Gastroesophageal sphincter (tissue), 3 donors: ENCODE measurements at regions not wholly inside any gene's neighbourhood (a gene's known extent, or its start where the extent isn't known, plus 50 kb on each side); places are given as distances from the start of the nearest gene placed in this dataset.

Experiments
- POLR2A ChIP-seq, 2 donors: fragments of 450-650 bp; IDR thresholded peaks; one replicate each; pipeline ENCODE4 v1.6.1; 2017; ENCODE audit warnings: antibody characterized with exemption in 2 of 2, mild to moderate bottlenecking in 2 of 2, moderate library complexity in 1 of 2
- TF ChIP-seq, protein P1 (sequence below), 4 experiments: fragments of 200-600 bp in 2 of 4; fragments of 450-650 bp in 2 of 4; sonication (generic) in 1 of 4; IDR thresholded peaks; one replicate each; pipeline ENCODE4 v1.5.1; 2017 to 2019; ENCODE audit warnings: antibody characterized with exemption in 4 of 4, mild to moderate bottlenecking in 2 of 4, moderate library complexity in 2 of 4

DNA sequence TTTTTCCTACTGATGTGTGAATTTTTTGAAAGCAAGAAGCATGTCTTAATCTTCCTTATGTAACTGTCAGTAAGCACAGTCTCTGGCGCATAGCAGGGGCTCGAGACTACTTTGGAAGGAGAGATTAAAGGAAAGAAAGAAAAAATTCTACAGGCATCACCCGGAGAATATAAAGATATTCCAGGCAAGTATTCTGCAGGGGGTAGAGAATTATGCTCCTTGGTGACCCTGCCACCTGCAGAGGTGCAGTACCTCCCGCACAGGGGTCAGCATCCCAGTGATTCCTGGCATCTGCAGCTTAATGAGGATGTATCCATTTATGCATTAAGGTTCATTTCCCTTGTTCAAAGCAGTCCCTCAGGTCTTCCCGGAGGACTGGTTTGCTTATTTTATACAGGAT lies 87.6 kb upstream of the WLS start:
- TF ChIP-seq, protein P1, sequence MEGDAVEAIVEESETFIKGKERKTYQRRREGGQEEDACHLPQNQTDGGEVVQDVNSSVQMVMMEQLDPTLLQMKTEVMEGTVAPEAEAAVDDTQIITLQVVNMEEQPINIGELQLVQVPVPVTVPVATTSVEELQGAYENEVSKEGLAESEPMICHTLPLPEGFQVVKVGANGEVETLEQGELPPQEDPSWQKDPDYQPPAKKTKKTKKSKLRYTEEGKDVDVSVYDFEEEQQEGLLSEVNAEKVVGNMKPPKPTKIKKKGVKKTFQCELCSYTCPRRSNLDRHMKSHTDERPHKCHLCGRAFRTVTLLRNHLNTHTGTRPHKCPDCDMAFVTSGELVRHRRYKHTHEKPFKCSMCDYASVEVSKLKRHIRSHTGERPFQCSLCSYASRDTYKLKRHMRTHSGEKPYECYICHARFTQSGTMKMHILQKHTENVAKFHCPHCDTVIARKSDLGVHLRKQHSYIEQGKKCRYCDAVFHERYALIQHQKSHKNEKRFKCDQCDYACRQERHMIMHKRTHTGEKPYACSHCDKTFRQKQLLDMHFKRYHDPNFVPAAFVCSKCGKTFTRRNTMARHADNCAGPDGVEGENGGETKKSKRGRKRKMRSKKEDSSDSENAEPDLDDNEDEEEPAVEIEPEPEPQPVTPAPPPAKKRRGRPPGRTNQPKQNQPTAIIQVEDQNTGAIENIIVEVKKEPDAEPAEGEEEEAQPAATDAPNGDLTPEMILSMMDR (IDR thresholded peaks at IDR 0.05) = no peak
- no peak for TF ChIP-seq POLR2A (IDR thresholded peaks at IDR 0.05)
